Astrocyte of the spinal cord (primary cell): ENCODE measurements at regions not wholly inside any gene's neighbourhood (a gene's known extent, or its start where the extent isn't known, plus 50 kb on each side); places are given as distances from the start of the nearest gene placed in this dataset.
"Not testable (repeated sequence)": the region's sequence is repeated elsewhere in the genome, so short reads cannot be mapped to it uniquely, and the experiment has no call there.

ENCODE experiments used
- DNase-seq: peaks from one replicate; pipeline ENCODE4 v3.0.0; 2011; ENCODE audit warnings: low read depth, low spot score
- H3K4me3 ChIP-seq: 2 replicates; pipeline ENCODE4 v1.5.1; 2011; ENCODE audit warnings: low read depth, mild to moderate bottlenecking, low read length, moderate library complexity
- in situ Hi-C: cut with HindIII; loops from 2 replicates; pipeline ENCODE4 v1.10.0; 2017; ENCODE audit warnings: low sequenced_read_pairs
- TF ChIP-seq, protein P1 (sequence below): IDR thresholded peaks from 2 replicates; pipeline ENCODE4 v1.5.1; 2012; ENCODE audit warnings: low read depth, mild to moderate bottlenecking, low read length, inconsistent platforms

DNA sequence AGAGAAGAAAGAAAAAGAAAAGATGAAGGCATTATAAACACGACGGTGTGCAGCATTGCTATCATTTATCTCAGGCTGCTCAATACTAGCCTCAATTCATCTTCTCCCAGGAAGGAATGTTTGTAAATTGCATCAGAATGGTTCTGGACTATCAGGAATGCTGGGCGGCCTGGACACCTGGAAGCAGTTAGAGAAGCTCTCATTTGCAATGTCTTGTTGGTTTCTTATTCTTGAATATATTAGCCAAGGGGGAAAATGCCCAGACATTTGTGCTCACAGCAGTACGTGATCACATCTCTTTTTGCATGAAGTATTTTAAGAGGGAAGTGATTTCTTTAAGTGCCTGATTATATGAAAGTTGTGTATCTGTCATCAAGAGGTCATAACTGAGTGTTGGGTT is 85.6 kb upstream of the IMMP2L start:
- no peak overlapping the region for H3K4me3 ChIP-seq
- TF ChIP-seq, protein P1, sequence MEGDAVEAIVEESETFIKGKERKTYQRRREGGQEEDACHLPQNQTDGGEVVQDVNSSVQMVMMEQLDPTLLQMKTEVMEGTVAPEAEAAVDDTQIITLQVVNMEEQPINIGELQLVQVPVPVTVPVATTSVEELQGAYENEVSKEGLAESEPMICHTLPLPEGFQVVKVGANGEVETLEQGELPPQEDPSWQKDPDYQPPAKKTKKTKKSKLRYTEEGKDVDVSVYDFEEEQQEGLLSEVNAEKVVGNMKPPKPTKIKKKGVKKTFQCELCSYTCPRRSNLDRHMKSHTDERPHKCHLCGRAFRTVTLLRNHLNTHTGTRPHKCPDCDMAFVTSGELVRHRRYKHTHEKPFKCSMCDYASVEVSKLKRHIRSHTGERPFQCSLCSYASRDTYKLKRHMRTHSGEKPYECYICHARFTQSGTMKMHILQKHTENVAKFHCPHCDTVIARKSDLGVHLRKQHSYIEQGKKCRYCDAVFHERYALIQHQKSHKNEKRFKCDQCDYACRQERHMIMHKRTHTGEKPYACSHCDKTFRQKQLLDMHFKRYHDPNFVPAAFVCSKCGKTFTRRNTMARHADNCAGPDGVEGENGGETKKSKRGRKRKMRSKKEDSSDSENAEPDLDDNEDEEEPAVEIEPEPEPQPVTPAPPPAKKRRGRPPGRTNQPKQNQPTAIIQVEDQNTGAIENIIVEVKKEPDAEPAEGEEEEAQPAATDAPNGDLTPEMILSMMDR, result no peak
- in situ Hi-C loops, result no loop called here
- no peak for DNase-seq

DNA sequence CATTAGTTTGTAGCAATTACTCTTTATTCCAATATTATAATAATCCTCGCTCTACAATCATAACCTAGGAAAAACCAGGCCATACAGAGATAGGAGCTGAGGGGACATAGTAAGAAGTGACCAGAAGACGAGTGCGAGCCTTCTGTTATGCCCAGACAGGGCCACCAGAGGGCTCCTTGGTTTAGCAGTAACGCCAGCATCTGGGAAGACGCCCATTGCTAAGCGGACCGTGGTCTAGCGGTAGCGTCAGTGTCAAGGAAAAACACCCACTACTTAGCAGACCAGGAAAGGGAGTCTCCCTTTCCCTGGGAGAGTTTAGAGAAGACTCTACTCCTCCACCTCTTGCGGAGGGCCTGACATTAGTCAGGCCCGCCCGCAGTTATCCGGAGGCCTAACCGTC is 82.3 kb upstream of the IMMP2L start:
- DNase-seq, result not testable (repeated sequence)

DNA sequence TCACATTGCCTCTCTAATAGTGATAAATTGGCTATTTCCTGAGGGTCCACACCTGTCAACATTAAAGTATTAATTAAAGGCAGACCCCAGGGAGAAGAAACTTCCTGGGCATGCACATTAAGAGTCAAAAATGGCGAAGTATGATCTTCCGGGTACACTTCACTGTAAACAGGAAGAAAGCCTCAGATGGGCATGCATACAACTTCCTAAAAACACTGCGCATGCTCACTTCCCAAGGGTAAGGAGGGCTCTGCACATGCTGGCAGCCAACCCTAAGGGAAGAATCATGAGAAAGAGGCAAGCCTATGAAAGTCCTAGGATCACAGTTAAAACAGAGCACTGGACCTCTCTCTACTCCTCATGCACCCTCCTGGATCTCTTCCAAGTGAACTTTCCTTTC is 80.1 kb upstream of the IMMP2L start:
- TF ChIP-seq, protein P1, result no peak
- H3K4me3 ChIP-seq, result no peak overlapping the region
- DNase-seq, result no peak
- in situ Hi-C loops, result no loop called here

More for the DNA sequence above, 82.3 kb upstream of the IMMP2L start:
- in situ Hi-C loops, H3K4me3 ChIP-seq: not testable (repeated sequence)
- TF ChIP-seq, protein P1, result peak; percentile 14

DNA sequence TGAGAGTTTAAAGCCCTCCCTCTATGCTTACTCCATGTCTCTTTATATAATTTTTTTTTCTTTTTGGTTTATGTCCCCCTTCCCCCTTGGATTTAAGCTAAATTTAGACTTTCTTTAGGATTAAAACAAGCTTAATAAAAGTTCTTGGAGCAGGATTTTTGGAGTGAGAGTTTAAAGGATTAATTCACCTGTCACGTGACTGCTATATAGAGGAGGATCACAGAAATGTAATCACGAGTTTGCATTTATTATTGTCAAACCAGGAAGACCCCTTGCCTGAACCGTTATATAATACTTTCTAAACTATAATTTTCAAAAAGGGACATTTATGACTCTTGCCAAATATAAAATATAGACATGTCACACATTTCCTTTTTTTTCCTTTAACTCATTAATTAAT is 78.1 kb upstream of the IMMP2L start:
- in situ Hi-C loops, result no loop called here
- no peak overlapping the region for H3K4me3 ChIP-seq
- no peak for DNase-seq
- TF ChIP-seq, protein P1, result no peak

DNA sequence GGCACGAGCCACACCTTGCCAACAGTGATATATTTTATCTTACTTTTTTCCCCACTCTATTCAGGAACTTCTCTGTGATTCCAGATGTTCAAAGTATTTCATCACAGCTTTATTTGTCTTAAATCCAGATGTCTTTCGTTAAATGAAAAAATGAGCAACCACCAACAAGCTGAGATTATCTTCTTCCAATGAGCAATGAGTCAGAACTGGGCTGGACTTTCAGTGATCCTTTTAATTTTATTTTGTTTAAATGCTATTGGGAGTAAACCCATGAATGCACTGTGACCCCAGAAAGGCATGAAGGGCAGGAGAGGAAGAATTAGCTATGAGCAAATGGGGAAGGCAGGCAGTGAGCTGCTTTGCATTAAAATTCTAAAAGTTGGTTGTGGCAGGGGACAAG is 77.6 kb upstream of the IMMP2L start:
- TF ChIP-seq, protein P1, result no peak
- no peak for DNase-seq
- in situ Hi-C loops, result no loop called here
- no peak overlapping the region for H3K4me3 ChIP-seq

DNA sequence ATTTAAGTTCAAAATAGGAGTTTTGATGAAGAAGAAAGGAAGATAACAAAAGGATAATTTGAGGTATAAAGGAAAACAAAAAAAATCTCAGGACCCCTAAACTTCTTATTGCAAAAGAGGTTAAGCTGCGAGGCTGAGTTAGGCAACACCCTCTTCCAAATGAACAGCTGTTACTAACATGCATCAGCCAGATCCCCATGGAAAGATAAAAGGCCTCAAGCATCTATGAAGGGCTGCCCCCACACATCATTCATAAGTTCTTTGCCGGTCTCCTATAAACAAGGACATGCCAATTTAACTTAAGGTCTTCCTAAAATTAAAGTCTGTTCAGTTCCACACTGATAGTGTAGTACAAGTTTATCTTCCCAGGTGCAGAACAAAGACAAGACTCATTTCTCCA is 75.8 kb upstream of the IMMP2L start:
- in situ Hi-C loops, result no loop called here
- TF ChIP-seq, protein P1, result no peak
- no peak overlapping the region for H3K4me3 ChIP-seq
- DNase-seq, result no peak

DNA sequence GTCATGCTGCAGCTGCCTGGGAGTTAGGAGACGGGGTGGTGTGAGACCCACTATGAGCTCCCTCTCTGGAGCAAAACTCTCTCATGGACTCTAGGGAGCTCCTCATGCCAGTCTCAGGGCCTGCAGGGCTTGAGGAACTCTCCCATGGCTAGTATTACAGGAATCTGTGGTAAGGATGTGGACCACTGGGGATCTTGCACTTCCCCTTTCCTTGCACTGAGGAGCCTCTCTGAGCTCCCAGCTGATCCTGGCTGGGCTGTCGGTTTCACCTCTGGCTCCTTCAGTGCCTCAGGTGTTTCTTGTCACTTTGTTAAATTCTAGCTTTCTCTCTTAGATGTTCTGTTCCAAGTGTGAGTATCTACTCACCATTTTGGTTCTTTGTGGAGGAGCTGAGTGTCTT is 71.6 kb upstream of the IMMP2L start:
- no peak for DNase-seq
- in situ Hi-C loops, result no loop called here
- no peak overlapping the region for H3K4me3 ChIP-seq
- TF ChIP-seq, protein P1, result no peak
